Neural crest cell (in vitro differentiated cells): ENCODE measurements at regions not wholly inside any gene's neighbourhood (a gene's known extent, or its start where the extent isn't known, plus 50 kb on each side); places are given as distances from the start of the nearest gene placed in this dataset.

Source experiments
- DNase-seq: peaks from one replicate; pipeline ENCODE4 v3.0.0; 2021; ENCODE audit warnings: low read depth, mixed read lengths, low spot score
- H3K27ac Mint-ChIP-seq: one replicate; pipeline ENCODE4 v1.8.0; 2021; ENCODE audit warnings: mild to moderate bottlenecking, mixed read lengths; ENCODE audit not compliant: unreplicated experiment
- H3K27me3 Mint-ChIP-seq: 2 replicates; pipeline ENCODE4 v1.8.0; 2021; ENCODE audit warnings: low read depth, mild to moderate bottlenecking, mixed read lengths
- H3K36me3 Mint-ChIP-seq: 2 replicates; pipeline ENCODE4 v1.8.0; 2021; ENCODE audit warnings: low read depth, mild to moderate bottlenecking, mixed read lengths
- H3K4me1 Mint-ChIP-seq: 2 replicates; pipeline ENCODE4 v1.8.0; 2021; ENCODE audit warnings: mixed read lengths
- H3K4me3 Mint-ChIP-seq: one replicate; pipeline ENCODE4 v1.8.0; 2021; ENCODE audit warnings: mild to moderate bottlenecking, mixed read lengths
- H3K9me3 Mint-ChIP-seq: 2 replicates; pipeline ENCODE4 v1.8.0; 2021; ENCODE audit warnings: mixed read lengths
- CTCF ChIP-seq: fragments of 200-600 bp; sonication (generic); conservative IDR thresholded peaks from 2 replicates; pipeline ENCODE4 v1.5.0; 2021; ENCODE audit warnings: antibody characterized with exemption, mild to moderate bottlenecking

DNA sequence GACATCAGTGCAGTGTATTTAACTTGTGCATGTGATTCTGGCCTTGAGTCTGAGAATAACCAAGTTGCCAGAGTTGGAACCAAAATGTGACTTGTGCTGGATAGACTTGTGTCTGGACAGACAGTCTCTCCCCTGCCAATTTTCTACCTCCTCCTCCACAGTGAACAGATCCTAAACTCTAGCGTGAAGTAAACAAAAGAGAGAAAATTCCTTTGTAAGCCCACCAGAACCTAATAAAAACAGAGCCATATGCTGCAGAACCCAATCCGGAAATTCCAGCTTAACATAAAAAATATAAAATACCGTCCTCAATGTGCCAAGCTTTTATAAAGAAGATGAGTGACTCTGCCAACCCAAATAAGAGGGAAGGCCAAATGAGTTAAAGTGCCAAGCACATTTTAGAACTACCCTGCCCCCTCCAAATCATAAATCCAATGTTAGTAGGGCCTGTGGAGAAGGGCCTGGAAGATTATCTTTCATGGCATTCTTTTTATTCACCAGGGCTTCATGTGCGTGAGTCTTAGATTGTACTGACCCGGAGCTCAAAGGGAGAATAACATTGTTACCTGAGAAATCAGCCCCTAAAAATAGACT, 344.6 kb upstream of the PROK2 start:
- no peak for DNase-seq
- H3K9me3 Mint-ChIP-seq: no peaks in the 10 kb centered on the region
- H3K36me3 Mint-ChIP-seq: no peaks in the 10 kb centered on the region
- H3K4me3 Mint-ChIP-seq: no peak overlapping the region
- no peak overlapping the region for H3K27ac Mint-ChIP-seq
- no peaks in the 10 kb centered on the region for H3K4me1 Mint-ChIP-seq
- H3K27me3 Mint-ChIP-seq: peaks cover 8% of the 10 kb centered on the region
- TF ChIP-seq CTCF: no peak

GRCh38 chr3:72128921-72129320, 344.0 kb upstream of the PROK2 start:
- Mint-ChIP-seq H3K27me3 (peaks cover 8% of the 10 kb centered on the region), H3K9me3 (no peaks in the 10 kb centered on the region), H3K27ac (no peak overlapping the region), H3K4me1 (no peaks in the 10 kb centered on the region), H3K36me3 (no peaks in the 10 kb centered on the region), H3K4me3 (no peak overlapping the region)
- no peak for DNase-seq
- TF ChIP-seq CTCF: no peak

DNA sequence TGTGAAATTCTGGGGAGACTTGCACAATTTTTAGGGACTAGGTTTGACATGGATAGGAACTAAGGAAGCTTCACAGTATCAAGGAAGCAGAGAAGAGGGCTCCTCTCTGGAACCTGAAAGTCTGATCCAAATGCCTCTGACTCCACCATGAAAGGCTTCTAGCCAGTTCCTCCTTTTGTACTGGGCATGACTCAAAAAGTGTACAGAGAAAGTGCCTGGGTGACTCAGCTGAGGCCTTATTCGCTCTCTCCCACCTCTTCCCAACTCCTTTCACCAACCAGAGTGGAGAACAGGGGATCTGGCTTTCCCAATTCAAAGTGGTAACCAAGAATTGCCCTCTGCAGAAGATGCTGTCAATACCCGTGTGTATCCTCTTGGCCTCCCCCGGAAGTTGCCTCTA, 342.9 kb upstream of the PROK2 start:
- Mint-ChIP-seq H3K27ac (no peak overlapping the region), H3K4me1 (no peaks in the 10 kb centered on the region), H3K27me3 (peaks cover 5% of the 10 kb centered on the region), H3K9me3 (no peaks in the 10 kb centered on the region), H3K36me3 (no peaks in the 10 kb centered on the region), H3K4me3 (no peak overlapping the region)
- no peak for TF ChIP-seq CTCF
- no peak for DNase-seq

DNA sequence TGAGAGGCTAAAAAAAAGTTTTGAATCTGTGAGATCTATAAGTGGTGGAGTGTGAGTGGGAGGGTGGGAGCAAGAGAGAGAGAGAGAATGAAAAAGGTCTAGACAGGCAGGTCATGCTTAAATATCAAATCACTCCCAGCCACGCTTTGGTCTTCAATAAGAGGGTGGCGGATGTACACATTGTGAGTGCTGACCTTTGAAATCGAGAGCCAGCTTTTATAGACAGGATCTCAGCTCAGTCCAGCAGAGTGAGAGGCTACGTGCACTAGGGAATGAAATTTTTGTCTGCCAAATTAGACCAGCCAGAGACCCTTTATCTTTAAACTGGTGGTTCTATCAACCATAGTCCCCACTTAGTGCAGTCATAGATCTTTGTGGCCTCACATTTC, 342.3 kb upstream of the PROK2 start:
- DNase-seq: no peak
- Mint-ChIP-seq H3K4me1 (no peaks in the 10 kb centered on the region), H3K4me3 (no peak overlapping the region), H3K27ac (no peak overlapping the region), H3K9me3 (no peaks in the 10 kb centered on the region), H3K36me3 (no peaks in the 10 kb centered on the region), H3K27me3 (peaks cover 5% of the 10 kb centered on the region)
- no peak for TF ChIP-seq CTCF

GRCh38 chr3:72126441-72127223, 341.7 kb upstream of the PROK2 start:
- no peak for DNase-seq
- no peak for TF ChIP-seq CTCF
- no peak overlapping the region for H3K4me3 Mint-ChIP-seq
- no peaks in the 10 kb centered on the region for H3K4me1 Mint-ChIP-seq
- no peaks in the 10 kb centered on the region for H3K36me3 Mint-ChIP-seq
- H3K9me3 Mint-ChIP-seq: no peaks in the 10 kb centered on the region
- no peak overlapping the region for H3K27ac Mint-ChIP-seq
- peaks cover 5% of the 10 kb centered on the region for H3K27me3 Mint-ChIP-seq
